Spinal cord (tissue), 9 donors: ENCODE measurements at regions not wholly inside any gene's neighbourhood (a gene's known extent, or its start where the extent isn't known, plus 50 kb on each side); places are given as distances from the start of the nearest gene placed in this dataset.

Experiments
- DNase-seq, 6 donors: peaks; one replicate each; pipeline versions ENCODE4 v3.0.0 to v3.0.0-alpha.2; 2013 to 2015; ENCODE audit warnings: low spot score in 6 of 6, low read depth in 4 of 6
- H3K27ac ChIP-seq: one replicate; pipeline ENCODE4 v1.5.1; 2013; ENCODE audit warnings: low read depth, low read length, control low read depth
- H3K27me3 ChIP-seq: one replicate; pipeline ENCODE4 v1.6.1; 2013; ENCODE audit warnings: low read length; ENCODE audit not compliant: control insufficient read depth, insufficient read depth
- H3K36me3 ChIP-seq: one replicate; pipeline ENCODE4 v1.6.1; 2013; ENCODE audit warnings: low read length; ENCODE audit not compliant: control insufficient read depth, insufficient read depth
- H3K4me1 ChIP-seq: one replicate; pipeline ENCODE4 v1.6.1; 2013; ENCODE audit warnings: low read length; ENCODE audit not compliant: control insufficient read depth, insufficient read depth
- H3K4me3 ChIP-seq: one replicate; pipeline ENCODE4 v1.5.1; 2013; ENCODE audit warnings: low read depth, low read length, control low read depth
- H3K9me3 ChIP-seq: one replicate; pipeline ENCODE4 v1.6.1; 2013; ENCODE audit warnings: low read length; ENCODE audit not compliant: control insufficient read depth, insufficient read depth
- WGBS: methylation state at CpG from one replicate; pipeline ENCODE4 v1.1.5; 2013; ENCODE audit warnings: missing lambda C conversion rate; ENCODE audit not compliant: insufficient coverage; 5-methylcytosine and 5-hydroxymethylcytosine counted together
- donor health status: healthy.

DNA sequence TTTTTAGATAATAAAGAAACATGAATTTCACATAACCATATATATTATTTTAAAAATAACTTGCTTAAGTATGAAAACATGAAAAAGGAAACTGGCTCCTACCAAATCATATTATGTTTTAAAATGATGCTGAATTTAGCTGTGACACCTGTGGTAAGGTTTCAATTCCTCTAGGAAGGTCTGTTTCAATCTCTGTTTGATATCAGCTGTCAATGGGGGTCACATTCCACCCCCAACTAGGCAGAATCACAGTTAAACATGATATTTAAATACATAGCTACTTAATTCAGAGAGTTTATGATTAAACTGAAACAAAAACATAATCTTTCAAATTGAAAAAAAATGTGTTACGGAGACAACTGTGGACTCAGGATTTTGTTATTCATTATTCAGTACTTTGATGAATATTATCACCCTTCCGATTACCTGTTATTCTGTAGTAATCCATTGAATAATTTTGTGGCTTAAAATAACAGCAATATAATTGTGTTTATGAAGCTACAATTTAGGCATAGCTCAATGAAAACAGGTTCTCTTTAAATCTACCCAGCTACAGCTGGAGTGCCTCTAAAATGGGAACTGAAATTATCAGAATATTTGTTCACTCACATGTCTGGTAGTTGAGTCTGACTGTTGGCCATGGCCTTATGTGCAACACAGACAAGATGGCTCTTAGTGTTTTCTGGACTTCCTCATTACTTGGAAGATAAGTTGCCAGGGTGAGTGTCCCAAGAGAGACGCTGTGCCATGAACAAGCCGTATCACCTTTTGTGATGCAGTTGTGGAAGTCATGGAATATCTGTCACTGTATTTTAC is 244.6 kb upstream of the ANO3 start:
- Histone ChIP-seq H3K36me3 (no peaks in the 10 kb centered on the region), H3K27me3 (no peaks in the 10 kb centered on the region), H3K27ac (peak overlapping the region; percentile 47), H3K4me1 (no peaks in the 10 kb centered on the region), H3K4me3 (no peak overlapping the region), H3K9me3 (no peaks in the 10 kb centered on the region)
- no peak for DNase-seq
- WGBS = 100% methylated on average over 1 of the region's 4 CpGs

DNA sequence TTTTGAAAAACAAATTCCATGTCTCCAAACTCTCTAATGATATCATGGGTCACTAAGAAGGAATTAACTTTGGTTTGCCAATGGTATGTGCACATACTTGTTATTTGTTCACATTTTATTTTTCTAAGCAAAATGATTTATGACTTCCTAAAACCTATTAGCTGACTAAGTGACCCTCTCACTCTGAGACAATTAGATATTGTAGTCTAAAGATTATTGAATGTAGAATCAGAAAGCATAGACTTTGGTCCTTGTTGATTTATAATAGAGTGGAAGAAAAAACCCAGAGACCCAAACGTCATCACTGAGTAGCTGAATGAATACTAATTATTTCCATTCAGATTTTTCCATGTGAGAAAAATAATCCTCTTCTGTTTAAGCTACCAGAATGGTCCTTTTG is 243.5 kb upstream of the ANO3 start:
- Histone ChIP-seq H3K9me3 (no peaks in the 10 kb centered on the region), H3K36me3 (no peaks in the 10 kb centered on the region), H3K4me1 (no peaks in the 10 kb centered on the region), H3K4me3 (no peak overlapping the region), H3K27me3 (no peaks in the 10 kb centered on the region), H3K27ac (no peak overlapping the region)
- DNase-seq = peak in 1 of 6 donors; percentile 9
- WGBS = no CpG with 5 or more reads among the region's 1 CpG

DNA sequence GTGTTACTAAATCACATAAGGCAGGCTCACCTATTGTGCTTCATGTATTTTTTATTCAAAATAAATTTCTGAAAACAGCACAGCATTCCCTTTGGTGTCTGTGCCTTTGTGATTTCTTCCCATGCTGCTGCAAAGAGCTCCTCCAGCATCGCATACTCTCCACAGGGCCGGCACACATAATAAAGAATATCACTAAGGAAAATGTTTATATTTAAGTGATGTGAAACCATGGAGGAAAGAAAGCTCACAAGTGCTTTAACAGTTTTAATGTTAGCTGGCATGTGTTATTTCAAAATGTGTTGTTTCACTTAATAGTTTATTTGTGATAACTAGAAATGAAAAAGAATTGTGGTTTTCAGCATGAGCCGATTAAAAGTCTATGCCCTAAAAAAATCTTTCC is 241.3 kb upstream of the ANO3 start:
- WGBS = no CpG with 5 or more reads among the region's 3 CpGs
- no peaks in the 10 kb centered on the region for H3K36me3 ChIP-seq
- DNase-seq = peak in 1 of 6 donors; percentile 47
- H3K4me1 ChIP-seq = no peaks in the 10 kb centered on the region
- no peak overlapping the region for H3K4me3 ChIP-seq
- no peaks in the 10 kb centered on the region for H3K9me3 ChIP-seq
- no peaks in the 10 kb centered on the region for H3K27me3 ChIP-seq
- H3K27ac ChIP-seq = no peak overlapping the region

DNA sequence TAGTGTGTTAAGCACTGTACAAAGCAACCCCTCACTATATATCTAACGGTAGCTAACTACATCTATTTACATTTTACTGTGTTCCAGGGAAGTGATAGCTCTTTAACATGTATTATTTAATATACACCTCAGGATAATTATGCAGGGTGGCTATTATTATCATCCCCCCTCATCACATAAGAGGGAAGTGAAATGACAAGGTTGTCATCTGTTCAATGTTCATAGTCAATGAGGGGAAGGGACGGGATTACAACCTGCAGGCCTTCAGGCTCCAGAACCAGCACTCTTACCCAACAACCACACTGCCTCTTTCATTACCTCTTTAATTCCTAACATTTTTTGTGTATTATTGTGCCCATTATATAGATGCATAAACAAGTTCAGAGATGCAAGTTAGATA is 238.7 kb upstream of the ANO3 start:
- H3K27me3 ChIP-seq = no peaks in the 10 kb centered on the region
- no peak overlapping the region for H3K4me3 ChIP-seq
- no peaks in the 10 kb centered on the region for H3K36me3 ChIP-seq
- no peak overlapping the region for H3K27ac ChIP-seq
- no CpG with 5 or more reads among the region's 2 CpGs for WGBS
- no peaks in the 10 kb centered on the region for H3K4me1 ChIP-seq
- H3K9me3 ChIP-seq = no peaks in the 10 kb centered on the region
- no peak for DNase-seq

DNA sequence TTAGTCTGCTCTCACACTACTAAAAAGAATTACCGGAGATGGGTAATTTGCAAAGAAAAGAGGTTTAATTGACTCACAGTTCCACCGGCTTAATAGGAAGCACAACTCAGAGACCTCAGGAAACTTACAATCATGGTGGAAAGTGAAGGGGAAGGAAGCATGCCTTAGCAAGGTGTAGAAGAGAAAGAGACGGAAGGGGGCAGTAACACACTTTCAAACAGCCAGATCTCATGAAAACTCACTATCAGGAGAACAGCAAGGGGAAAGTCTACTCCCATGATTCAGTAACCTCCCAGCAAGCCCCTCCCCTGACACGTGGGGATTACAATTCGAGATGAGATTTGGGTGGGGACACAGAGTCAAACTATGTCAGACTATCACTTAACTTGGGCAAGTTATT is 236.6 kb upstream of the ANO3 start:
- H3K36me3 ChIP-seq = no peaks in the 10 kb centered on the region
- DNase-seq = no peak
- no CpG with 5 or more reads among the region's 5 CpGs for WGBS
- H3K4me1 ChIP-seq = no peaks in the 10 kb centered on the region
- H3K27ac ChIP-seq = no peak overlapping the region
- H3K9me3 ChIP-seq = no peaks in the 10 kb centered on the region
- no peaks in the 10 kb centered on the region for H3K27me3 ChIP-seq
- H3K4me3 ChIP-seq = no peak overlapping the region

DNA sequence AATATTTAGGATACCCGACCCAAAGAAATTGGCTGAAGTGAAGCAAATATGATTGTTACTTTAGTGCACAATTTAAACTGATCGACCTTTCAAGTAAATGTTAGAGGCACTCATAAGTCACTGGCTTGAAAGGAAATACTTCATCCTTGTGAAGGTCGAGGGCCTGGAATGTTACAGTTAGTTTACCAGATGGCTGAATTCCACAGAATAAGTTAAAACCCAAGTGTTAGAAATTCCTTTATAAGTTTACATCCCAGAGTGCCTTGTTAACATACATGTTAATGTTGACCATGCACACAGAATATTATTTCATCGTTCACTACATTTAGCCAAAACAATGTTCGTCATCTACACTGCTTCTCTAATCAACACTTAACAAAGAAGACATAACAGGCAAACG is 235.5 kb upstream of the ANO3 start:
- Histone ChIP-seq H3K9me3 (no peaks in the 10 kb centered on the region), H3K27ac (no peak overlapping the region), H3K36me3 (no peaks in the 10 kb centered on the region), H3K27me3 (no peaks in the 10 kb centered on the region), H3K4me3 (no peak overlapping the region), H3K4me1 (no peaks in the 10 kb centered on the region)
- DNase-seq = no peak
- WGBS = 83% methylated on average over 4 of the region's 6 CpGs

DNA sequence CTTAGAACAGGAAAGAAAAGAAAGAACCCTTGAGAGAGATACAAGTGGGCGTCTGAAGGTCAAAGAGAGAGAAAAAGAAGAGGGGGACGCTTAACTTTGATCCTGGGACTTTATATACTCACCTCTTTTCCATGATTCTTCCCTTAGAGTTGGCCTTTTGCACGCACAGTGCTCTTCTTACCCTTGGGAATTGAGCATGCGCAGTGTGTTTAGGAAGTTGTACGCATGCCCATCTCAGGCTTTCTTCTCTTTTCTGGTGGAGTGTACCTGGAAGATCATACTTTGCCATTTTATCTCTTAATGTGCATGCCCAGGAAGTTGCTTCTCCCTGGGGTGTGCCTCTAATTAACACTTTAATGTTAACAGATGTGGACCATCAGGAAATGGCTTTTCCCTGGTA is 229.6 kb upstream of the ANO3 start:
- Histone ChIP-seq H3K36me3 (no peaks in the 10 kb centered on the region), H3K4me1 (no peaks in the 10 kb centered on the region), H3K4me3 (no peak overlapping the region), H3K27ac (no peak overlapping the region), H3K27me3 (no peaks in the 10 kb centered on the region), H3K9me3 (no peaks in the 10 kb centered on the region)
- WGBS = 100% methylated on average over 1 of the region's 5 CpGs
- no peak for DNase-seq

DNA sequence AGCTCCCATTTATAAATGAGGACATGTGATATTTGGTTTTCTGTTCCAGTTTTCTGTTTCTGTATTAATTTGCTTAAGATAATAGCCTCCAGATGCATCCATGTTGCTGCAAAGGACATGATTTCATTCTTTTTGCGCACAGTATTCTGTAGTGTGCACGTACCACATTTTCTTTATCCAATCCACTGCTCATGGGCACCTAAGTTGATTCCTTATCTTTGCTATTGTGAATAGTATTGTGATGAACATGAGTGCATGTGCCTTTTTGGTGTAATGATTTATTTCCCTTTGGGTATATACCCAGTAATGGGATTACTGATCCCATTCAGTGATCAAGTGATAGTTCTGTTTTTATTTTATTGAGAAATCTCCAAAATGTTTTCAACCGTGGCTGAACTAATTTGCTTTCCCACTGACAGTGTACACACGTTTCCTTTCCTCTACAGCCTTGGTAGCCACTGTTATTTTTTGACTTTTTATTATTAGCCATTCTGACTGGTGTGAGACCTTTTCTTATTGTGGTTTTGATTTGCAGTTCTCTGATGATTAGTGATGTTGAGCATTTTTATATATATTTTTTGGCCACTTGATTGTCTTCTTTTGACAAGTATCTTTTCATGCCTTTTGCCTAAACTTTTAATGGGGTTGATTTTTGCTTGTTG is 226.0 kb upstream of the ANO3 start:
- 100% methylated on average over 2 of the region's 4 CpGs for WGBS
- Histone ChIP-seq H3K4me1 (no peaks in the 10 kb centered on the region), H3K4me3 (no peak overlapping the region), H3K9me3 (no peaks in the 10 kb centered on the region), H3K36me3 (no peaks in the 10 kb centered on the region), H3K27ac (no peak overlapping the region), H3K27me3 (no peaks in the 10 kb centered on the region)
- DNase-seq = no peak

DNA sequence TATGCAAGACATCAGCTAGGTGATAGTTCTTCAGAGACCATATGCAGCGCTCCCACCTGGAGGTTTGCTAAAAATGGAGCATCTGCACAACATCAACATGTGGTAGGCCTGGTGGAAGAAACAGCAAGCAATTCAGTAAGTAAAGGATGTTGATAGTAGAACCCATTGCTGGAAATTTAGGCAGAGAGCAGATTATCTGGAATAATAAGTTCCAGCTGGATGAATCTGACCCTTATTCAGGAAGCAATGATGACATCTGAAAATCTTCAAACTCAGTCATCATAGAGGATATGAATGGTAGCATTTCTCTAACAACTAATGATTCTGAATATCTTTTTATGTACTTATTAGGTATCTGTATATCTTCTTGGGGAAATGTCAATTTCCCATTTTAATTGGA is 225.2 kb upstream of the ANO3 start:
- DNase-seq = no peak
- WGBS = 100% methylated on average over 1 of the region's 1 CpG
- Histone ChIP-seq H3K4me3 (no peak overlapping the region), H3K9me3 (no peaks in the 10 kb centered on the region), H3K27me3 (no peaks in the 10 kb centered on the region), H3K36me3 (no peaks in the 10 kb centered on the region), H3K4me1 (no peaks in the 10 kb centered on the region), H3K27ac (no peak overlapping the region)
